Ishikawa (cell line): ENCODE measurements at regions not wholly inside any gene's neighbourhood (a gene's known extent, or its start where the extent isn't known, plus 50 kb on each side); places are given as distances from the start of the nearest gene placed in this dataset.

Experiments used
- CEBPB ChIP-seq: IDR thresholded peaks from 2 replicates; pipeline ENCODE4 v1.6.1; 2012
- CREB1 ChIP-seq: IDR thresholded peaks from 2 replicates; pipeline ENCODE4 v1.6.1; 2012; ENCODE audit warnings: low read depth
- EGR1 ChIP-seq: IDR thresholded peaks from 2 replicates; pipeline ENCODE4 v1.6.1; 2012
- EP300 ChIP-seq: IDR thresholded peaks from 2 replicates; pipeline ENCODE4 v1.6.1; 2012; ENCODE audit warnings: borderline replicate concordance
- FOXM1 ChIP-seq: IDR thresholded peaks from 2 replicates; pipeline ENCODE4 v1.6.1; 2012; ENCODE audit warnings: low read depth, borderline replicate concordance
- NFIC ChIP-seq: IDR thresholded peaks from 2 replicates; pipeline ENCODE4 v1.6.1; 2012
- RAD21 ChIP-seq: IDR thresholded peaks from 2 replicates; pipeline ENCODE4 v1.6.1; 2012; ENCODE audit warnings: low read depth
- TAF1 ChIP-seq: IDR thresholded peaks from 2 replicates; pipeline ENCODE4 v1.6.1; 2012; ENCODE audit warnings: low read depth, mild to moderate bottlenecking
- TCF12 ChIP-seq: IDR thresholded peaks from 2 replicates; pipeline ENCODE4 v1.6.1; 2012; ENCODE audit warnings: low read depth
- TEAD4 ChIP-seq: IDR thresholded peaks from 2 replicates; pipeline ENCODE4 v1.6.1; 2012
- YY1 ChIP-seq: IDR thresholded peaks from 2 replicates; pipeline ENCODE4 v1.6.1; 2012; ENCODE audit warnings: low read depth
- ZBTB7A ChIP-seq: IDR thresholded peaks from 2 replicates; pipeline ENCODE4 v1.6.1; 2012; ENCODE audit warnings: low read depth
- TF ChIP-seq, protein P1 (sequence below): IDR thresholded peaks from 2 replicates; pipeline ENCODE4 v1.6.1; 2012
- TF ChIP-seq, protein P2 (sequence below): IDR thresholded peaks from 2 replicates; pipeline ENCODE4 v1.6.1; 2012
- TF ChIP-seq, protein P3 (sequence below): IDR thresholded peaks from 2 replicates; pipeline ENCODE4 v1.6.1; 2012; ENCODE audit warnings: low read depth, mild to moderate bottlenecking

DNA sequence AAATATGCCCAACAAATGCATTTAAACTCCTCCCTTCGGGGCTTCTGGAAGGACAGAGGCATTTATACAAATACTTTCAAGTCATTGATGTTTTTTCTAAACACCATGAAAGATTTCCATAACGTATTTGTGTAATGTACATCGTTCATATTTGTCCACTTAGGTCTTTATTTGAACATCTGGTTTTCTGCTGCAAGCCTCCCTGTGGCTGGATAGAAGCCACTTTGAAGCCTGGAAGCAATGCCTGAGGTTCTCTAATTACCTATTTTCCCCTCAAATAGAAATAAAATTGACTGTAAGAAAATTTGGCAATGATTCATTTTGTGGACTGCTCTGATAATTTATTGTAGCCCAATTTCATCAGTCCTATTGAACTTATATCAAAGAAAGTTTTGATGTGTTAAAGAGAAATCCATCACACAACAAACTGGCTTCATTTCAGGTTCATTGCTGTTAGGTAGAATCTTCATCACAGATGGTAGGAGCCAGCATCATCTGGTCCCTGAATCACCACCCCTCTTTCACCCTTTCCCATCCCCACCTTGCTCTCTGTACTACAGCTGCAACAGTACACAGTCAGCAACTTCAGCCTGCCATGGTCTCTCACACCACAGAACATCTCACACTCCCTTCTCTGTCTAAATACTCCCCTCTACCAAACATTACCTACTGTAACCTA is 186.0 kb upstream of the MGMT start:
- TF ChIP-seq EGR1 = no peak
- TF ChIP-seq TAF1 = no peak

DNA sequence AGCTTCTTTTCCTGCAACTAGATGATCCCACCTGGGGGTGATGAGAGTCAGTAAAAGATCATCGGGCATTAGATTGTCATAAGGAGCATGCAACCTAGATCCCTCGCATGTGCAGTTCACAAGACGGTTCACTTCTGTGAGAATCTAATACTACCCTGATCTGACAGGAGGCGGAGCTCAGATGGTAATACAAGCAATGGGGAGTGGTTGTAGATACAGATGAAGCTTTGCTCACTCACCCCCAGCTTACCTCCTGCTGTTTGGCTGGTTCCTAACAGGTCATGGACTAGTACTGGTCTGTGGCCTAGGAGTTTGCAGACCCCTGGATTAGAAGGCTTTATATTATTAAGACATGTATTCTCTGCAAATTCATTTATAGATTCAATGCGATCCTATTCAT is 181.6 kb upstream of the MGMT start:
- TF ChIP-seq, protein P1, sequence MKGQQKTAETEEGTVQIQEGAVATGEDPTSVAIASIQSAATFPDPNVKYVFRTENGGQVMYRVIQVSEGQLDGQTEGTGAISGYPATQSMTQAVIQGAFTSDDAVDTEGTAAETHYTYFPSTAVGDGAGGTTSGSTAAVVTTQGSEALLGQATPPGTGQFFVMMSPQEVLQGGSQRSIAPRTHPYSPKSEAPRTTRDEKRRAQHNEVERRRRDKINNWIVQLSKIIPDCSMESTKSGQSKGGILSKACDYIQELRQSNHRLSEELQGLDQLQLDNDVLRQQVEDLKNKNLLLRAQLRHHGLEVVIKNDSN = no peak
- TF ChIP-seq TEAD4 (no peak), EP300 (no peak), FOXM1 (no peak), CREB1 (no peak), TCF12 (no peak), YY1 (no peak), RAD21 (no peak), EGR1 (no peak), TAF1 (no peak), ZBTB7A (no peak)
- TF ChIP-seq, protein P2, sequence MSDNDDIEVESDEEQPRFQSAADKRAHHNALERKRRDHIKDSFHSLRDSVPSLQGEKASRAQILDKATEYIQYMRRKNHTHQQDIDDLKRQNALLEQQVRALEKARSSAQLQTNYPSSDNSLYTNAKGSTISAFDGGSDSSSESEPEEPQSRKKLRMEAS = no peak
- TF ChIP-seq, protein P3, sequence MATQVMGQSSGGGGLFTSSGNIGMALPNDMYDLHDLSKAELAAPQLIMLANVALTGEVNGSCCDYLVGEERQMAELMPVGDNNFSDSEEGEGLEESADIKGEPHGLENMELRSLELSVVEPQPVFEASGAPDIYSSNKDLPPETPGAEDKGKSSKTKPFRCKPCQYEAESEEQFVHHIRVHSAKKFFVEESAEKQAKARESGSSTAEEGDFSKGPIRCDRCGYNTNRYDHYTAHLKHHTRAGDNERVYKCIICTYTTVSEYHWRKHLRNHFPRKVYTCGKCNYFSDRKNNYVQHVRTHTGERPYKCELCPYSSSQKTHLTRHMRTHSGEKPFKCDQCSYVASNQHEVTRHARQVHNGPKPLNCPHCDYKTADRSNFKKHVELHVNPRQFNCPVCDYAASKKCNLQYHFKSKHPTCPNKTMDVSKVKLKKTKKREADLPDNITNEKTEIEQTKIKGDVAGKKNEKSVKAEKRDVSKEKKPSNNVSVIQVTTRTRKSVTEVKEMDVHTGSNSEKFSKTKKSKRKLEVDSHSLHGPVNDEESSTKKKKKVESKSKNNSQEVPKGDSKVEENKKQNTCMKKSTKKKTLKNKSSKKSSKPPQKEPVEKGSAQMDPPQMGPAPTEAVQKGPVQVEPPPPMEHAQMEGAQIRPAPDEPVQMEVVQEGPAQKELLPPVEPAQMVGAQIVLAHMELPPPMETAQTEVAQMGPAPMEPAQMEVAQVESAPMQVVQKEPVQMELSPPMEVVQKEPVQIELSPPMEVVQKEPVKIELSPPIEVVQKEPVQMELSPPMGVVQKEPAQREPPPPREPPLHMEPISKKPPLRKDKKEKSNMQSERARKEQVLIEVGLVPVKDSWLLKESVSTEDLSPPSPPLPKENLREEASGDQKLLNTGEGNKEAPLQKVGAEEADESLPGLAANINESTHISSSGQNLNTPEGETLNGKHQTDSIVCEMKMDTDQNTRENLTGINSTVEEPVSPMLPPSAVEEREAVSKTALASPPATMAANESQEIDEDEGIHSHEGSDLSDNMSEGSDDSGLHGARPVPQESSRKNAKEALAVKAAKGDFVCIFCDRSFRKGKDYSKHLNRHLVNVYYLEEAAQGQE = no peak

DNA sequence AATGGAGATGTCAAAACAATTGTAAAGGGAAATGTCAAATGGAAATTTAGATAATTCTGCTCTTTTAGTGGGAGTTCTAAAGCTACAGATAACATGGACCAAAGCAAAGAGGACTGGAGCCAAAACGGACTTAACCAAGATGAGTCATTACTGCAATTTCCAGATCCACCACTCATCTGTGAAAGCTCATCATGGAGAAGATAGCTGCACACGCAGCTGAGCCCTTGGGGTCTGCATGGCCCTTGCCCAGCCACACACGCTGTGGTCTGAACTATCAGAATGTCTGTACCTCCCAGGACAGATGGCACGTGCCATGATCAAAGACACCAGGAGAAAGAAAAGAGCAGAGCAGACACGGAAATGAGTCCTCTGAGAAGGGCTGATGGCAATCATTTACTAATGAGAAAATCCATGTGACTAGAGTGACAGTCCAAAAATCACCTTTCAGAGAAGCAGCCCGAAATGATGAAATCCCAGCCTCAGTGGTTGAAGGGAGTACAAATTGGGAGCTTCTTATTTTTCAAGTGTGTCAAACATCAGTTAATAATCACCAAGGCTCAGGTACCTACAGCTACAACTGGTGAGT is 177.9 kb upstream of the MGMT start:
- no peak for TF ChIP-seq TCF12
- TF ChIP-seq, protein P1 = no peak
- no peak for TF ChIP-seq ZBTB7A

DNA sequence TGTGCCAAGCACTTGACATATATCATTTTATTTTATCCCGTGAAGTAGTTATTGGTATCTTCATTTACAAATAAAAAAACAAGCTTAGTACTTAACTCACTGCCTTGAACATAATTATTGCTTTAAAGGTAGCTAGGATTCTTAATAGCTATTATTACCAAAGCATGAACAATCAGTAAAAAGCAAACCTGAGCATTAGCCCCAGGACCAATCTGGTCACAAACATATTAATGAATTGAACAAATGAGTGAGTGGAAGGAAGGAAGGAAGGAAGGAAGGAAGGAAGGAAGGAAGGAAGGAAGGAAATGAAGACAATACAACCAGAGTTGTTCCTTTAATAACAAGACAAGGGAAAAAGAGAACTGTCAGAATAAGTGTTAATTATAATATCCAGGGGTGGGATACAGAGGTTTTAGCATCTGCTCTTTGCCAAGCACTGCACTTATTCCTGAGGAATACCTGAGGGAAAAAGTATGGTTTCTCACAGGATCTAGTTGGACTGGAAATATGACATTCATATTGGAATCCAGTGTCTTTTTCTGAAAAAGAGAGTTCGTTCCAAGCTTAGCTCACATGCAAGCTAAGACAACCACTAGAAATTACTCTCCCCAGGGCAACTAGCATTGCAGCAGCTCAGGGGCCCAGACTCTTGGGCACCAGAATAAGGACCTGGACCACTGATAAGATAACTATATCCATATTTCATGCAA is 172.9 kb upstream of the MGMT start:
- TF ChIP-seq, protein P1 = no peak
- TF ChIP-seq EGR1 (no peak), EP300 (no peak), FOXM1 (no peak), CEBPB (no peak), TAF1 (no peak)
- TF ChIP-seq, protein P3 = no peak

DNA sequence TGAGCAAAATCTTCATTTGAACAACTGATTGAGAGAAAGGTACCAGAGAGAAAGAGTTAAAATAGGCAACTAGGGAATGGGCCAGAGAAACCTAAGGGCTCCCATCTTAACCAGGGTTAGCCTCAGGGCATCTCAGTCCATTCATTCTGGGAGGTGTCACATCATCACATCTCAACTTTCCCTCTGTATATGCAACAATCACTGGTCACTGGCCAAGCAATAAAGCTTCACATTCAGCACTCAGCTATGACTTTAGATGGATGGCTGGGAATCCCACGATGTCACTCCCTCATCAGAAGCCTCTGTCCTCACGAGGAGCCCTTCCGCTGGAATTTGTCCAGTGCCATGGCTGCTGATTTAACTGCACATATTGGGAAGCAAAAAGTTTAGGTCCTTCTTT is 172.1 kb upstream of the MGMT start:
- TF ChIP-seq, protein P3 = no peak
- TF ChIP-seq ZBTB7A (no peak), EGR1 (no peak), YY1 (no peak), CREB1 (no peak), NFIC (no peak), TEAD4 (no peak), TAF1 (no peak), CEBPB (no peak), EP300 (no peak), TCF12 (no peak), FOXM1 (no peak), RAD21 (no peak)
- TF ChIP-seq, protein P1 = no peak
- TF ChIP-seq, protein P2 = no peak
